HG03039 (cell line): ENCODE measurements at regions not wholly inside any gene's neighbourhood (a gene's known extent, or its start where the extent isn't known, plus 50 kb on each side); places are given as distances from the start of the nearest gene placed in this dataset.

Experiments
- ATAC-seq: cut with Tn5 transposase; IDR thresholded peaks from one replicate; pipeline ENCODE4 v1.9.1; 2021; ENCODE audit warnings: mild to moderate bottlenecking, moderate library complexity; ENCODE audit not compliant: unreplicated experiment

DNA sequence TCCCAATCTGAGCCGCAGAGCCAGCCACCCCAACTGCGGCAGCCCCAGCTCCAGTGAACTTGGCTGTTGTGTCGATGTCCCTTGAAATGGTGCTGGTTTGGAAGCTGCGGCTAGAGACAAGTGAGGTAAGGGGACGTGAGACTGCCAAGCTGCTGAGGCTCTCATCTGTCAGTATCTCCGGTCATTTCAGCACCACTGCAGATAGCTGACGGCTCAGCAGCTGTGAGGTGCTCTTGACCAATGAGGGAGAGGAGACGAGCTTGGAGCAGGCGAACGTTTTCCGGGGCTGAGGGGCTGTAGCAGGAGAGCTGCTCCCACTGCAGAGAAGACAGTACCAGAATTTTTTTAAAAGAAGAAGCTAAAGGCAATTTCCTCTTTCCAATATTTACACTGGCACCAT, 175.5 kb upstream of the CASK start:
- no peak for ATAC-seq

DNA sequence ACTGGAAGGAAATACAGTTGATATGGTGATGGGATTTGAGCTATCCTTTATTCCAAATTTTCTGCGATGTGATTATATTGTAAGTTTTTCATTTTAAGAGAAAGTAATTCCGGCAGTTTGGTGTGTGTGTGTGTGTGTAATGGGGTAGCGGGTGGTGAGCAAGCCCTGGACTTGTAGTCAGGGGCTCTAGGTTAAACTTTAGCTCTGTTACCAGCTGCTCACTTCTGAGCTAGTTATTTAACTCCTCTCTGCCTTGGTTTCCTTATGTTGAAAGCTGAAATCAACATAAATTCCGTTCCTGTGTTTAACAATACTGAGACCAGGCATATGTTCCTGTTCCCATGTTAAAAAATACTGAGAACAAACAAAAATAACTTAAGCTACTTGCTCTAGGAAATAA, 174.1 kb upstream of the CASK start:
- no peak for ATAC-seq

DNA sequence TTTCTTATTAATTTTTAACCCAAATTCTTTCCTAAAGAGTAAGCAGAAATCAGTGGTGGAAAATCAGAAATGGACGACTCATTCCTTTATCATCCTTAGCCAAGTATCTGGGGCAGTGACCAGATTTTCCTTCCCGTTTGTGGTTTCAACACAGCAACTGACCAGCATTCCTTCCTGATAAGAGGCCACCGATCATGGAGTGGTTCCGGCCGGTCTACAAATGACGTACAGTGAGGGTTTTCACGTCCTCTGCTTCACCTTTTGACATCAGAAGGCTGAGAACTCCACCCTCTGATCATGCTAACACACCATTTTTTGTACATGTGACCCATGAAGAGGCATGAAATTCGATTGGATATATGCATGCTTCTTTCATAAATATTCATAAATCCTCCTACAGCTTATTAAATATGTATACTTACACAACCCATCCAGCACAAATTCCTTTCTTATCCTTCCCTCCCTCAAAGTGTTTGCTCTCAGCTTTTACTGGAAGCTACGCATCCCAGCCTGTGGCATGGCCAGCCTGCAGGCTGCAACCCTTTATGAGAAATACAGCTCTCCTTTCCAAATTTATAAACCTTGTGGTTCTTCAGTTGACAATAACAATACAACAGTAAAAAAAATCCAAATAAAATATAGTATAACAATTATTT, 173.0 kb upstream of the CASK start:
- ATAC-seq, result no peak

DNA sequence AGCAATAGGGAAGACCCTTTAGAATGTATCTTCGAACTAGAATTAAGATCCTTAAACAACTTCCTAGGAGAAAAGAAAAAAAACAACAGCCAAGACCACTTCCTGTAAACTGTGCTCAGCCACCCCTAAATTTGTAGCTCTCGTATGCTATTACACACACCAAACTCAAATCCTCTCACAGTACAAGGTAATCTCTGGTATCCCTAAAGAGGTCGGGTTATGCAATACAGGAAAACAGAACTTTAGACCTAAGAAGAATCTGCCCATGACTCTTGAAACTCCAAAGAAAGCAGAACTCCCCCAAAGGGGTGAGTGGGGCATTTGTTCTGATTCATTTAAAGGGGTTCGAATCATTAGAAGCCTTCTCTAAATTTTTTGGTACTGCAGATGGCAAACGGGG, 170.9 kb upstream of the CASK start:
- no peak for ATAC-seq

DNA sequence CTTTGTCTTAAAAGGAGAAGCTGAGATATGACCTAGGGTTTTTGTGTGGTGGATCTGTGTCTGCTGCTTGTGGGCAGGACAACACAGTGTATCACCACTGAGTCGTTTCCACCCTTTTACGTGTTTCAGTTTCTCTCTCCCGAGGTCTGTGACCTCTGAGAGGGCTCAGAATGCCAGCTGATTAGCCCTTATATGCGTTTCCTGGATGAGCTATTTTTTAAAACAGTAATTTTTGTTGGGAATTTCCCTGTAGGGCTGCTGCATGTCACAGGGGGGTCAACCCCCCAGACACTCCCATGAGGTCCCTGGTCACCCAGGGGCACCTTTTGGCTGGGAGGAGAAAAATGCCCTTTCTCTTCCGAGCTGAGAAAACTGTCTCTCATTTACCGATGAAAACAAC, 170.4 kb upstream of the CASK start:
- no peak for ATAC-seq

DNA sequence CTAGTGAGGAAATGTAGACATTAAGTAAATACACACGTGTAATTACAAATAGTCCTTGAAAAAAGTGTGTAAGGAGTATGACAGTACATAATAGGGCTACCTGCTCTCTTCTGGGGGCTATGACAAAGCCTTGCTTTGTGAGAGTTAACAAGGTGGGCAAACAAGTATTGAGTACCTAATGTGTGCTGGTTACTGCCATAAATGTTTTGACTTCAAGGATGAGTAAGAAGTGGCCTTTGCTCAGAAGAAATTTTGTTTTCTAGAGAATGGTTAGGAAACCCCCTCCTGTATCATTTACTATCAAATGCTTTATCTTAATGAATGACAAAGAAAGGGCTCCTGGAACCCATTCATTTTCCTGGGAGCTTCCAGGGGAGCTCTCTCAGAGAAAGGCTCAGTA, 167.0 kb upstream of the CASK start:
- ATAC-seq, result no peak

DNA sequence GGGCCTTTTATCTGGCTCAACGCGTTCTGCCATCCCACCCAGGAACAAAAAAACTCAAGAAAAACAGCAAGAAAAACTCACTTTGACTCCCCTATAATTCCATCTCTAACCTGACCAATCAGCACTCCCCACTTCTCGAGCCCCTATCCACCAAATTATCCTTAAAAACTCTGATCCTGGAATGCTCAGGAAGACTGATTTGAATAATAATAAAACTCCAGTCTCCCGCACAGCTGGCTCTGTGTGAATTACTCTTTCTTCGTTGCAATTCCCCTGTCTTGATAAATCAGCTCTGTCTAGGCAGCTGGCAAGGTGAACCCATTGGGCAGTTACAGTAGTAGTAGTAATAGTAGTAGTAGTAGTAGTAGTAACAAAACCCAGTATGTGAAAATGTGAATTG, 165.7 kb upstream of the CASK start:
- ATAC-seq, result no peak

DNA sequence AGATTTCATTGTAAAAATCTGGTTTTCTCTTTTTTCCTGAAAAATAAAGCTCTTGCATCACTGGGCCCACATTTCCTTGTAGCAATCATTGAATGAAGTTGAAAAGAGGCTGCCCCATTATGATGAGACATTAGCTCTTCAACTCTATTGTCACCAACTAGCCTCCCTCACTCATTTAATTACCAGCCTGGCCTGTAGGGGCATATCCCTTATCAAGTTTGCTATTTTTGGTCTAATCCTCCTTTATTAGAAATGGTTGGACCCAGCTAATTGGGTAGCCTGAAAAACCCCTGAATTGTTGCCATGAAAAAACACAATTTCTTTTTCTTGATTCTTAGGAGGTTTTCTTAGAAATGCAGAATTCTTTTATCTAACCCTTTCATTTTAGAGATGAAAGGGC, 164.6 kb upstream of the CASK start:
- ATAC-seq, result no peak

DNA sequence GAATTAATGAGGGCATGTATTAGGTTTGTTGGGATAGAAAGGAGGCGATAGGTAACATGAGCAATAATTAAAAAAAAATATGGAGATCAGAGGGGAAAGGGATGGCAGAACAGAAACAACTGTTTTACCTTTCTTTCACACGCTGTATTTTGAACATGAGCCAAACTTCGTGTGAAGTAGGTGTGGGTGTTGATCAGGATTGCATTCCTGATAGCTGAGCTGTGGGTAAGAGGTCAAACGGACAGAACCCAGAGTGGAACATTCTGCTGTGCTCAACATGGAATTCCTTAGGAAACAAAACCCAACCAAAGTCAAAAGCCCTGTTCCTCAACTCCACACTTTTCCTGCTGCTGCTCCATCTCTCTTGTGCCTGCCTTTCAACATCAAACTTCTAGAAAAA, 162.5 kb upstream of the CASK start:
- no peak for ATAC-seq

DNA sequence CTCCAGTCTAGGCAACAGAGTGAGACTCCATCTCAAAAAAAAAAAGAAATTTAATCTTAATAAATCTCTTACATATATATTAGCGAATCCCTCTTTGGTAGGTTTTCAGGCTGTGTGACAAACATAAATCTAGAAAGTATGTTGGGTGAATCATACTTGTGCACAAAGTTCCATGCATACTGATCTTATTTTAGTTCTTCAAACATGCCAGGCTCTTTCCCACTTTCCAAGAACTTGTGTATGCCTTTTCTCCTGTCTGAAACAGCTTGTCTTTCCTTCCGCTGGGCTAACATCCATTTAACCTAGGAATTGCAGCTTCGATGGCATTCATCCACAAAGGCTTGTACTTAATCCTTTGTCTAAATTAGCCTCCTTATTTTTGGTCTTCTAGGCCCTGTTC, 156.6 kb upstream of the CASK start:
- ATAC-seq, result no peak

DNA sequence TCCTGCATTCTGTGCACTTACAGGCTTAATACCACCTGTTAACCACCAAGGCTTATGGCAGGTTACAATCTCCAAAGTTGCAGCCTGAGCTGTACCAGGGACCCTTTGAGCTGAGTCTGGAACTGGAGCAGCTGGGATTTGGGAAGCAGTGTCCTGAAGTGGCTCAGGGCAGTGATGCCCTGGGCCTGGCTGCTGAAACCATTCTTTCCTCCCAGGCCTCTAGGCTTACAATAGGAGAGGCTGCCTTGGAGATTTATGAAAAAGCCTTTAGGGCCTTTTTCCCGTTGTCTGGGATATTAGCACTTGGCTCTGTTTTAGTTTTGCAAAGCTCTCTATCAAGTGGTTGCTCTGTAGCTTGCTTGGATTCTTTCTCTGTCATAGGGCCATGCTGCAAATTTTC, 154.3 kb upstream of the CASK start:
- ATAC-seq, result no peak

DNA sequence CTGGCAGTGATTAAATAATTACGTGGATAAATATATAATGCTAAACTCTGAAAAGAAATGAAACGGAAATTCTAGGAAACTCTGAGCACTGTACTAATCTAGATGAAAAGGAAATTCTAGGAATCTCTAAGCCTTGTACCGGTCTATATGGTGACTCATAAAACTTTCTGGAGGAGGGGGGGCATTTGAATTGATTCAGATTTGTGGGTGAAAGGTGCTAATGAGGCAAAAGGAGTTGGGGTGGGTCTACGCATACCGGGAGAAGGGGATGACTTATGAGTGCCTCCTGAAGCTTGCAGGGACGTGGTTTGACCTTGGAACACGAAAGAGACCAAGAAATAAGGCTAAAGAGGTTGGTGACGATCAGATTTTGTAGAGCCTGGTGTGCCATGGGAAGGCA, 151.7 kb upstream of the CASK start:
- ATAC-seq, result no peak

DNA sequence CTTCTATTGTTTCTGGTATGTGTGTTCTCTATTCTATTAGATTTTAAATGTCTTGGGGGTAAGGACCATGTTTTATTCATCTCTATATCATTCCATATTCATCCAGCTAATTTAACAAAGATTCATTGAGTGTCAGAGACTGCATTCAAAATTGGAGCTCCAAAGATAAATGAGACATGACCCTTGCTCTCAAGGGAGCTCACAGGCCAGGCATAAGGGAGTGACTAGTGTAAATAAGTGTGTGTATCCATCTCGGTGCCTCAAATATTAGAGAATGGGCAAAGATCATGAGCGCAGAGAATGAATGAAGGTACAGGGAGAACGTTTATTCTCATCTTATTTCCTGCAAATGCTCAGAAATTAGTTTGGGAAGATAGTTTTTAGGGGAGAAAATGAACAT, 150.1 kb upstream of the CASK start:
- no peak for ATAC-seq

DNA sequence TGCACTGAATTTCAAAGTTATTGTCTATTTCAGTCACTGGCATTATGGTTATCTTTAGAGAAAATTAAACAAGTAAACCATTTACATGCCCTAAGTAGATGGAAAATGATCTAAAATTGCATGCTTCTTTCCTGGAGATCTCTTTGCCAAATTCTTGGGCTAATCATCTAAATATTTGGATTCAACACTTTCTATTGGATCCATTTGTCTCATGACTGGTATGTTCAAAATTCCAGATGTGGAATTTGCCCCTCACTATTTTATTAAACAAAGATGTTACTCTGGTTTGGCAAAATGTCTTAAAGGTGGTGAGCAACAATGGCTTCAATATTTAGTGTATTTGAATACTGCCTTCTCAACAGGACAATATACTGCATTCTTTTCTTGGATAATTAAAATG, 147.5 kb upstream of the CASK start:
- ATAC-seq, result no peak

DNA sequence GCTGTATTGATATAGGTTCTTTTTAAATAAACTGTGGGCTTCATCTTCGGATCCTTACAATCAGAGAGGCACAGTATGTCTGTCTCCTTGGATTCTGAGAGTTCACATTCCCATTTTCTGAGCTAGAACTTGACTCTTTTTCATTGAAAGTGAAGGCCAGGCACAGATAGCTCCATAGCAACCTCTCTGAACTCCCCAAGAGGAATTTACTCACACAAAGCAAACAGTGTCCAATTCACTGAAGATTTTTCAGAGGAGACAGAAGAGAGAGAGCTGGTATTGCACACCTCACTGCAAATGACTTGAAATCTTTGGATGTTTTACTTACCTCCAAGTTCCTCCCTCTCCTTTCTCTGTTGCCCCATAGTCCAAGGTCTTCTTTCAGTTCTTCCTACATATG, 130.9 kb upstream of the CASK start:
- no peak for ATAC-seq

DNA sequence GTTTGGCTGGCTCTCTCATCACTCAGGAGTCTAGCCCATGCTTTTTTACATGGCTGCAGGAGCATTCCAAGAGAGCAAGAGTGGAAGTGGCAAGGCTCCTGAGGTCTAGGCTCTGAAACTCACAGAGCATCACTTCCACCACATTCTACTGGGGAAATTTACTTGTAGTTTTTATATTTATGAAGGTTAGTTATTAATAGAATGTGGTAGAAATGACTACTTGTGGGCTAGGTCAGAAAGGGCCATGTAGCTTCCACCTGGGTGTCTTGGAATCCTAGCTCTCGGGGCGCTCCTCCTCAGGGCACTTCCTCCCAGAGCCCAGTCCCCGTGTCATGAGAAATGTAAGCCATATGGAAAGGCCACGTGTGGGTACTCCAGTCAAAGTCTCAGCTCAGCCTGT, 127.0 kb upstream of the CASK start:
- ATAC-seq, result no peak

DNA sequence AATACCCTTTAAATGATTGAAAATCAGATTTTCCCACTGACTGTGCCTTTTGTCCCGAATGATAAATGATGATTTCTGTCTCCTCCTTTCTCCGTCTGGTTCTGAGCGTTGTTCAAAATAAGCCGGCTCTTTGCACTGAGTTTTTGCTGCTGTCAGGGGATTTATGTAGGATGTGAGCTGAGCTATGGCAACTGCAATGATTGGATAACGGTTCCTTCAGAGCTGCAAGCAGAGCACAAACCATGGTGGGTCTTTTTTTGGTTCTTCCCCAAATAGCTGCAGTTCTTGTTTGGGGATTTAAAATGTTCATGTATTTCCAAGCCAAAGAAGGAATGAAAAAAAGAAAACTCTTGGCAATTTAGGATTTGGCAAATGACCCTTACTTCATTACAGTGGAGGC, 124.5 kb upstream of the CASK start:
- no peak for ATAC-seq

DNA sequence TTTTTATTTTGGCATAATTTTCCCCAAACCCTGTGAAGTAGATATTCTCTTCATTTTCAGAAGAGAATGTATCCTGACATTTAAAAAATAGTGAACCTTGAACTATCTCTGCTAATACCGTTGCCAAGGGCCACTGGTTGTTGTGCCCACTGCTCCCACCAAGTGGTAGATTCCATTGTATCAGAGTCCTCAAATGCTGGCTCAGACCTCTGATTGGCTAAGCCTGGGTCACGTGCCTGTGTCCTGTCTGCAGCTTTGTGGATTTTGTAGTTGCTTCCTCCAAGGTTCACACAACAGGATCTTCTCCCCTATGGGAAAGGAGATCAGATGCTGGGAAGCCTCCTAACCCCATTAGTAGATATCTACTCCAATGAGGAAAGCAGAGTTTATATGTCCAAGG, 104.8 kb upstream of the CASK start:
- no peak for ATAC-seq

DNA sequence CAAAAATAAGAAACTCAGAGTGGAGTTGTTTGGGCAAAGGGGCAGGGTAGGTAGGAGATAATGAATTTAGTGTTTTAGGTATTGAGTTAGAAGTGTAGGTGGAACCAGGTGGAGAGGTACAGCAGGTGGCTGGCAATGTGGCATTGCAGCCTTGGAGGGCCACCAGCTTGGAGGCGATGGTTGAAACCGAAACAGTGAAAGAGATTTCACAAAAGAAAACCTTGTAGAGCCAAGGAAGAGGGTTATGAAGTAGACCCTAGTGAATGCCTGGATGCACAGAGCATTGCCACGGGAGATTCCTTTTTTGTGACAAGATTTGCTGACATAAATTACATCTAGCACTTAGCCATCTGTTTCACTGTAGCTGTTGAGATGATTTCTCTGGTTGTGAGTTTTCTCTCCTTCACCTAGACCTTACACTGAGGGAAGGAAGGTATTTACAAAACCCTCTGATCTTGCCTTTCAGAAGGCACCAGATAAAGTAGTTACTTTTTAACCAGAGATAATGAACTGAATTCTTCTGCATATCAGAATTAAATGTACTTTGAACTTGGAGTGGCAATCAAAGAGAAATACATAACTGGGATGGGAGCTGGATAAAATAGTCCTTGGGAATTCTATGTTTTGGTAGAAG, 104.1 kb upstream of the CASK start:
- no peak for ATAC-seq

DNA sequence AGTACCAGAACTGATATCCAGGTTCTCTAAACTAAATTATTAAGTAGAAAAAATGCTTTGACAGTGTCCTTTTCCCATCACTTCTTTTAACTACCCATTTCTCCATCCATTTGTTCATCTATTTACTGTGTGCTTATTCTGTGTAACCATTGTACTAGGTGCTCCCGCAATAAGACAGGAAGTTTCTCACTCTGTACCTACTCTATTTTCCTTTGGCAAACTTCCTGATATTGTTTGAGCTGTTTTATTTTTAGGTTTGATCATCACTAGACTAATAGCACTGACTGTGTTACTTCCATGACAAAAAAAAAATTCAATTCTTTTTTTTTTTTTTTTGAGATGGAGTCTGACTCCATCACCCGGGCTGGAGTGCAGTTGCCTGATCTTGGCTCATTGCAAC, 102.5 kb upstream of the CASK start:
- ATAC-seq, result no peak

DNA sequence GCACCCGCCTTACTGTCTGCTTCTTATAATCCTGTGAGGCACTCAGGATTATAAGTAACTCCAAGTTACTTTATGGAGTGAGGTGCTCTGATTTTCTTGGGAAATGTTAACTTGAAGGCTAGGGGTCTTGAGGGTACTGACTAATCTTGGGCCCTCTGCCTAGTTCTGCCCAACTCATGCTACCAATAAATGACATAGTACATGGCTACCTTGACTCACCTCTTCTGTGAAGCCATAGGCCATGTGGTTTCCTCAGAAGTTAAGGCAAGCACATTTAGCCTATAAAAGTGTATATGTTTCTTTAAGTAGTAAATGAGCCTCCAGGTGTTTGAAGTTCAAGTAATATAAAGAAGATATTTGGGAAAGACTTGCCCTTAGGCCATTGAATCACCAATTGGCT, 99.8 kb upstream of the CASK start:
- ATAC-seq, result no peak

DNA sequence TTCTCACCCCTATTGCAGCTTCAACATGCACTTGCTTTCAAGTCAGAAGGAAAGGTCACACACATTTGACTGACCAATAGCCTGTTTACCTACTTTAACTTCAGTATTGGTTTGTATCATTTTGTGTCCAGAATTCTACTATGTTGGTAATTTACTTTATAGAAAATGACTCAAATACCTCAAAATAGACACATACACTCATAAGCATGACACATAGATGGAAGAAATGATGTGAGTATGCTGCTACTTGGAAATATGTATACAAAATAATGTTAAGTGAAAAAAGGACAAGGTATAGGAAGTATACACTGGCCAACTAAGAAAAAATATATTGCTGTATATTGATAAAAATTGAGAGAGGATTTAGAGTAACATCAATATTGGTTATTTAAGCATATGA, 98.8 kb upstream of the CASK start:
- no peak for ATAC-seq

DNA sequence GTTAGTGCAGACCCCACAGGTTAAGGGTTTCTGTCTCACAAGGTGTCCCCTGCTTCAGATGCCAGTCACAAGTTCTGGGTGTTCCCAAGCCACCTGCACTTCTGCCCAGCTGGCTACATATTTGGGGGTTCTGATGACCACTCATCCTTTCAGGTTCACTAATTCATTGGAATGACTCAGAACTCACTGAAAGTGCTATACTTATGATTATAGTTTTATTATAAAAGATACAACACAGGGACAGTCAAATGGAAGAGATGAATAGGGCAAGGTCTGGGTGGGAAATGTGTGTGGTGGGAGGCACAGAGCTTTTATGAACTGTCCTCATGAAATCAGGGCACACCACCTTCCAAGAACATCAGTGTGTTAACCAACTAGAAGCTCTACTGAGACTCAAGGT, 97.7 kb upstream of the CASK start:
- ATAC-seq, result no peak
